22Rv1 (cell line): ENCODE measurements at regions not wholly inside any gene's neighbourhood (a gene's known extent, or its start where the extent isn't known, plus 50 kb on each side); places are given as distances from the start of the nearest gene placed in this dataset.

Experiments
- ZFX ChIP-seq: fragments of 450-650 bp; IDR thresholded peaks from 2 replicates; pipeline ENCODE4 v1.6.1; 2017; ENCODE audit warnings: antibody characterized with exemption, borderline replicate concordance
- TF ChIP-seq, protein P1 (sequence below): fragments of 450-650 bp; IDR thresholded peaks from 2 replicates; pipeline ENCODE4 v1.5.1; 2017; ENCODE audit warnings: mild to moderate bottlenecking

DNA sequence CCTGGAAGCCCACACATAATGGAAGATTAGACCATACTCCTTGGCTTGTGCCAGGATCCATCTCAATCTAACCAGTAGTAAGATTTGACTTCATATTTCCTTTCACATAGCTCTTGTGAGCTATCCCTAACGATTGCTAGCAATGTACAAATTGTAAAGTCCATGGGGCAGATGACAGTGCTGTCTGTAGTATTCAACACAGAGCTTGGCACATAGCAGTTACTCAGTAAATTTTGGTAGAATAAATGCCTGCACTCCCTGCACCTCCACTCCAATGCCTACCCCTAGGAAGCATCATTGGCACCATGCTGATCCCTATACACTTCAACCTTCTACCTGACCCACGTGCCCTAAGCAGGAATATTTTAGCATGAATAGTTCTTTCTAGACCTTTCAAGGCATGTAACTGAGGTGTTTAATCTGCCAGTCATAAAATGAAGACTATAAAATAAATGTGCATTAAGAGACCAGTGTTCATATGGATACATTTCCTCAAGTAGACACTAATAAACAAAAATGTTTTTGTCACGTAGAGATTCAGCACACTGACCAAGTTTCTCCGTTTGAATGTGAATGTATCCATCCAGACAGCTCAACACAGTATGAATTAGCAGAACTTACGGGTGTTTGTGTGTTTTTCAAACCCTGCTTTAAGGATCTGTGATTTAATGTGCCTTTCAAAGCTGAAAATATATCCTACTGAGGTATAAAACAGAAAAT, 98.8 kb downstream of the BMP4 start:
- TF ChIP-seq, protein P1, sequence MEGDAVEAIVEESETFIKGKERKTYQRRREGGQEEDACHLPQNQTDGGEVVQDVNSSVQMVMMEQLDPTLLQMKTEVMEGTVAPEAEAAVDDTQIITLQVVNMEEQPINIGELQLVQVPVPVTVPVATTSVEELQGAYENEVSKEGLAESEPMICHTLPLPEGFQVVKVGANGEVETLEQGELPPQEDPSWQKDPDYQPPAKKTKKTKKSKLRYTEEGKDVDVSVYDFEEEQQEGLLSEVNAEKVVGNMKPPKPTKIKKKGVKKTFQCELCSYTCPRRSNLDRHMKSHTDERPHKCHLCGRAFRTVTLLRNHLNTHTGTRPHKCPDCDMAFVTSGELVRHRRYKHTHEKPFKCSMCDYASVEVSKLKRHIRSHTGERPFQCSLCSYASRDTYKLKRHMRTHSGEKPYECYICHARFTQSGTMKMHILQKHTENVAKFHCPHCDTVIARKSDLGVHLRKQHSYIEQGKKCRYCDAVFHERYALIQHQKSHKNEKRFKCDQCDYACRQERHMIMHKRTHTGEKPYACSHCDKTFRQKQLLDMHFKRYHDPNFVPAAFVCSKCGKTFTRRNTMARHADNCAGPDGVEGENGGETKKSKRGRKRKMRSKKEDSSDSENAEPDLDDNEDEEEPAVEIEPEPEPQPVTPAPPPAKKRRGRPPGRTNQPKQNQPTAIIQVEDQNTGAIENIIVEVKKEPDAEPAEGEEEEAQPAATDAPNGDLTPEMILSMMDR: no peak
- TF ChIP-seq ZFX: no peak
